H9 (cell line): ENCODE measurements at regions not wholly inside any gene's neighbourhood (a gene's known extent, or its start where the extent isn't known, plus 50 kb on each side); places are given as distances from the start of the nearest gene placed in this dataset.

Source experiments
- DNase-seq: peaks from one replicate; pipeline ENCODE4 v3.0.0-alpha.2; 2017
- H2AFZ ChIP-seq: one replicate; pipeline ENCODE4 v1.6.1; 2013; ENCODE audit warnings: mild to moderate bottlenecking, low read length, control low read depth, moderate library complexity
- H2AK5ac ChIP-seq: 2 replicates; pipeline ENCODE4 v1.6.1; 2013; ENCODE audit warnings: low read length, control low read depth, mixed read lengths; ENCODE audit not compliant: insufficient read length
- H2BK120ac ChIP-seq: one replicate; pipeline ENCODE4 v1.6.1; 2013; ENCODE audit warnings: low read depth, mild to moderate bottlenecking, low read length, control low read depth, inconsistent platforms; ENCODE audit not compliant: poor library complexity, severe bottlenecking
- H2BK12ac ChIP-seq: 2 replicates; pipeline ENCODE4 v1.6.1; 2013; ENCODE audit warnings: low read length, control low read depth, mixed read lengths, low read depth; ENCODE audit not compliant: insufficient read length
- H2BK15ac ChIP-seq: 2 replicates; pipeline ENCODE4 v1.6.1; 2013; ENCODE audit warnings: low read depth, low read length, control low read depth
- H2BK20ac ChIP-seq: one replicate; pipeline ENCODE4 v1.6.1; 2013; ENCODE audit warnings: low read depth, mild to moderate bottlenecking, low read length, control low read depth, inconsistent platforms; ENCODE audit not compliant: poor library complexity, severe bottlenecking
- H2BK5ac ChIP-seq: 2 replicates; pipeline ENCODE4 v1.6.1; 2013; ENCODE audit warnings: low read length, control low read depth, mixed read lengths; ENCODE audit not compliant: insufficient read length
- H3K14ac ChIP-seq: 2 replicates; pipeline ENCODE4 v1.6.1; 2013; ENCODE audit warnings: low read length, control low read depth; ENCODE audit not compliant: insufficient read depth
- H3K18ac ChIP-seq: 2 replicates; pipeline ENCODE4 v1.6.1; 2013; ENCODE audit warnings: low read depth, mild to moderate bottlenecking, mixed read lengths, low read length, control low read depth; ENCODE audit not compliant: insufficient read length
- H3K23ac ChIP-seq: 2 replicates; pipeline ENCODE4 v1.6.1; 2013; ENCODE audit warnings: low read length, control low read depth, mixed read lengths, low read depth; ENCODE audit not compliant: insufficient read length
- H3K23me2 ChIP-seq: 2 replicates; pipeline ENCODE4 v1.6.1; 2013; ENCODE audit warnings: low read depth, mild to moderate bottlenecking, mixed read lengths, low read length, control low read depth; ENCODE audit not compliant: insufficient read length, poor library complexity, severe bottlenecking
- H3K27ac ChIP-seq: 2 replicates; pipeline ENCODE4 v1.5.1; 2013; ENCODE audit warnings: low read length, control low read depth, mixed read lengths, low read depth; ENCODE audit not compliant: insufficient read length
- H3K27me3 ChIP-seq: 2 replicates; pipeline ENCODE4 v1.6.1; 2013; ENCODE audit warnings: low read length, control low read depth, inconsistent platforms; ENCODE audit not compliant: insufficient read depth
- H3K4ac ChIP-seq: 2 replicates; pipeline ENCODE4 v1.6.1; 2013; ENCODE audit warnings: low read depth, mild to moderate bottlenecking, control low read depth, inconsistent platforms, low read length, moderate library complexity
- H3K4me1 ChIP-seq: 2 replicates; pipeline ENCODE4 v1.6.1; 2013; ENCODE audit warnings: low read length, control low read depth, inconsistent platforms; ENCODE audit not compliant: insufficient read depth
- H3K4me2 ChIP-seq: 2 replicates; pipeline ENCODE4 v1.6.1; 2013; ENCODE audit warnings: low read length, control low read depth, mixed read lengths; ENCODE audit not compliant: insufficient read length, insufficient read depth
- H3K56ac ChIP-seq: 2 replicates; pipeline ENCODE4 v1.6.1; 2013; ENCODE audit warnings: low read depth, mild to moderate bottlenecking, mixed read lengths, low read length, control low read depth; ENCODE audit not compliant: insufficient read length
- H3K79me1 ChIP-seq: 2 replicates; pipeline ENCODE4 v1.6.1; 2013; ENCODE audit warnings: low read depth, mild to moderate bottlenecking, moderate library complexity, low read length, control low read depth, inconsistent platforms; ENCODE audit not compliant: insufficient read depth, poor library complexity, severe bottlenecking
- H3K79me2 ChIP-seq: 2 replicates; pipeline ENCODE4 v1.6.1; 2013; ENCODE audit warnings: low read length, control low read depth, inconsistent platforms; ENCODE audit not compliant: insufficient read depth
- H3K9ac ChIP-seq: 2 replicates; pipeline ENCODE4 v1.6.1; 2013; ENCODE audit warnings: low read length, control low read depth, mixed read lengths; ENCODE audit not compliant: insufficient read length; ENCODE audit errors: extremely low read depth
- H3K9me3 ChIP-seq: one replicate; pipeline ENCODE4 v1.6.1; 2013; ENCODE audit warnings: low read depth, low read length, inconsistent platforms; ENCODE audit not compliant: control insufficient read depth
- H3T11ph ChIP-seq: one replicate; pipeline ENCODE4 v1.6.1; 2013; ENCODE audit warnings: mild to moderate bottlenecking, low read length, control low read depth, inconsistent platforms
- H4K20me1 ChIP-seq: one replicate; pipeline ENCODE4 v1.6.1; 2013; ENCODE audit not compliant: control insufficient read depth, insufficient read length, insufficient read depth
- H4K5ac ChIP-seq: 2 replicates; pipeline ENCODE4 v1.6.1; 2013; ENCODE audit warnings: low read depth, mild to moderate bottlenecking, mixed read lengths, low read length, control low read depth; ENCODE audit not compliant: insufficient read length
- H4K8ac ChIP-seq: replicated peaks from 2 replicates; pipeline ENCODE4 v1.6.1; 2013; ENCODE audit warnings: low read length, control low read depth, mixed read lengths, low read depth; ENCODE audit not compliant: insufficient read length
- H4K91ac ChIP-seq: 2 replicates; pipeline ENCODE4 v1.6.1; 2013; ENCODE audit warnings: low read depth, mild to moderate bottlenecking, moderate library complexity, mixed read lengths, low read length, control low read depth; ENCODE audit not compliant: insufficient read length
- H3K27ac Mint-ChIP-seq, 3 experiments: 2 replicates in 2 of 3; 3 replicates in 1 of 3; pipeline ENCODE4 v1.8.0; 2020 to 2021; ENCODE audit warnings: mixed read lengths in 3 of 3, mild to moderate bottlenecking in 1 of 3, moderate library complexity in 1 of 3
- H3K27me3 Mint-ChIP-seq: 2 replicates; pipeline ENCODE4 v1.8.0; 2021; ENCODE audit warnings: low read depth, mild to moderate bottlenecking, moderate library complexity, mixed read lengths
- H3K36me3 Mint-ChIP-seq, 3 experiments: 2 replicates in 2 of 3; 3 replicates in 1 of 3; pipeline ENCODE4 v1.8.0; 2020 to 2021; ENCODE audit warnings: low read depth in 3 of 3, mixed read lengths in 3 of 3; ENCODE audit not compliant: insufficient read depth in 1 of 3
- H3K4me1 Mint-ChIP-seq, 2 experiments: 2 replicates each; pipeline ENCODE4 v1.8.0; 2020; ENCODE audit warnings: mixed read lengths in 2 of 2
- H3K4me3 Mint-ChIP-seq, 2 experiments: 2 replicates in 1 of 2; 3 replicates in 1 of 2; pipeline ENCODE4 v1.8.0; 2020 to 2021; ENCODE audit warnings: mild to moderate bottlenecking in 2 of 2, mixed read lengths in 2 of 2, moderate library complexity in 1 of 2
- H3K9me3 Mint-ChIP-seq, 2 experiments: 2 replicates in 1 of 2; 3 replicates in 1 of 2; pipeline ENCODE4 v1.8.0; 2020; ENCODE audit warnings: mild to moderate bottlenecking in 2 of 2, mixed read lengths in 2 of 2, moderate library complexity in 1 of 2
- WGBS: extraction: QIAGEN DNeasy Blood & Tissue Kit; methylation state at CpG from one replicate; pipeline ENCODE4 v1.1.7; 2013; ENCODE audit warnings: missing lambda C conversion rate, low lambda C conversion rate, mixed read lengths; ENCODE audit not compliant: insufficient read length; ENCODE audit errors: extremely low coverage; 5-methylcytosine and 5-hydroxymethylcytosine counted together
- TF ChIP-seq, protein P1 (sequence below): fragments of 200-600 bp; sonication (generic); conservative IDR thresholded peaks from 3 replicates; pipeline ENCODE4 v1.8.0; 2021; ENCODE audit warnings: antibody characterized with exemption, mild to moderate bottlenecking

DNA sequence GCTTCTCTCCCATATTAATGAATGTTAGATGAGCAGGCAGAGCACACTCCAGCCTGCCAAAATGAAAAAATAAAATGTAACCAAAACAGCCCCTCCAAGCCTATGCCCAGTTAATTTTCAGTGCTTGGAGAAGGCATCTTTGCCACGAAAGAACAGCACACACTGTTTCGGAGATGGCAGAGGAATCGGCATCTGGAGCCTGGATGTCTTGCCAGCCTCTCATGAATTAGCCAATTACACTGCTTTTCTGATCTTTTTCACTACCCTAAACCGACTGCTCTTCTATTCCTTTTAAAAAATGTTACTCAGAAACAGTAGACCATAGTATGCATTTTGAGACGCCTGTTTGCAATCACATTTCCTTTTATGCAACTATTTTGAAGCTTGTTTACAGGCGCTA, 249.6 kb downstream of the TLE3 start:
- TF ChIP-seq, protein P1, sequence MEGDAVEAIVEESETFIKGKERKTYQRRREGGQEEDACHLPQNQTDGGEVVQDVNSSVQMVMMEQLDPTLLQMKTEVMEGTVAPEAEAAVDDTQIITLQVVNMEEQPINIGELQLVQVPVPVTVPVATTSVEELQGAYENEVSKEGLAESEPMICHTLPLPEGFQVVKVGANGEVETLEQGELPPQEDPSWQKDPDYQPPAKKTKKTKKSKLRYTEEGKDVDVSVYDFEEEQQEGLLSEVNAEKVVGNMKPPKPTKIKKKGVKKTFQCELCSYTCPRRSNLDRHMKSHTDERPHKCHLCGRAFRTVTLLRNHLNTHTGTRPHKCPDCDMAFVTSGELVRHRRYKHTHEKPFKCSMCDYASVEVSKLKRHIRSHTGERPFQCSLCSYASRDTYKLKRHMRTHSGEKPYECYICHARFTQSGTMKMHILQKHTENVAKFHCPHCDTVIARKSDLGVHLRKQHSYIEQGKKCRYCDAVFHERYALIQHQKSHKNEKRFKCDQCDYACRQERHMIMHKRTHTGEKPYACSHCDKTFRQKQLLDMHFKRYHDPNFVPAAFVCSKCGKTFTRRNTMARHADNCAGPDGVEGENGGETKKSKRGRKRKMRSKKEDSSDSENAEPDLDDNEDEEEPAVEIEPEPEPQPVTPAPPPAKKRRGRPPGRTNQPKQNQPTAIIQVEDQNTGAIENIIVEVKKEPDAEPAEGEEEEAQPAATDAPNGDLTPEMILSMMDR = no peak
- Histone ChIP-seq H2BK120ac (no peak overlapping the region), H3K27me3 (no peaks in the 10 kb centered on the region), H2AFZ (no peak overlapping the region), H3K14ac (no peak overlapping the region), H2BK20ac (no peak overlapping the region), H3K27ac (no peak overlapping the region), H3K56ac (no peak overlapping the region), H3K79me2 (no peaks in the 10 kb centered on the region), H3K18ac (no peak overlapping the region), H3K9me3 (no peaks in the 10 kb centered on the region), H3K23ac (no peak overlapping the region), H3K79me1 (no peaks in the 10 kb centered on the region), H3T11ph (no peak overlapping the region), H3K4me2 (no peak overlapping the region), H3K4ac (no peak overlapping the region), H3K9ac (no peak overlapping the region), H4K20me1 (no peaks in the 10 kb centered on the region), H2BK5ac (no peak overlapping the region), H4K8ac (no peak overlapping the region), H3K23me2 (no peaks in the 10 kb centered on the region), H2AK5ac (no peak overlapping the region), H2BK15ac (no peak overlapping the region), H2BK12ac (no peak overlapping the region), H4K5ac (no peak overlapping the region), H4K91ac (no peak overlapping the region), H3K4me1 (no peaks in the 10 kb centered on the region)
- Mint-ChIP-seq H3K27ac (no peak overlapping the region), H3K36me3 (no peaks in the 10 kb centered on the region; a peak in 2 of 7 replicates), H3K9me3 (no peaks in the 10 kb centered on the region; a peak in 1 of 5 replicates), H3K27me3 (peaks cover 3% of the 10 kb centered on the region), H3K4me3 (no peak overlapping the region), H3K4me1 (peaks cover 7 to 16% of the 10 kb centered on the region in 2 experiments)
- WGBS = no CpG with 5 or more reads among the region's 6 CpGs
- no peak for DNase-seq
